IMR-90 (cell line): ENCODE measurements at regions not wholly inside any gene's neighbourhood (a gene's known extent, or its start where the extent isn't known, plus 50 kb on each side); places are given as distances from the start of the nearest gene placed in this dataset.

Experiments
- ATAC-seq: fragments of 200-7000 bp; cut with Tn5 transposase; 2 replicates; pipeline ENCODE4 v1.9.1; 2020; ENCODE audit warnings: low read depth, mild to moderate bottlenecking, moderate library complexity
- BruUV-seq: library from RNA; stranded (reverse); fragments of 400-500 nt; replicated peaks from 2 replicates; lab custom pipeline; 2021; lab: Mats Ljungman, UMichigan
- CTCF ChIA-PET: fragments of 300-600 bp; formaldehyde crosslinking; extraction: SDS; loops from one replicate; lab custom pipeline; 2021; ENCODE audit warnings: antibody characterized with exemption; lab: Yijun Ruan, JAX
- POLR2A ChIA-PET: fragments of 300-600 bp; sonication (Branson Sonifier 250); formaldehyde crosslinking; loops from one replicate; lab custom pipeline; 2022; ENCODE audit warnings: antibody characterized with exemption; ENCODE audit not compliant: unreplicated experiment; lab: Charles Lee
- DNase-seq: peaks from one replicate; pipeline ENCODE4 v3.0.0; 2013
- H2AFZ ChIP-seq: replicated peaks from 2 replicates; pipeline ENCODE3; 2013; ENCODE audit warnings: low read length, mild to moderate bottlenecking; ENCODE audit not compliant: poor library complexity
- H2AK5ac ChIP-seq: 2 replicates; pipeline ENCODE4 v1.6.1; 2013; ENCODE audit warnings: low read depth, low read length, inconsistent platforms
- H2AK9ac ChIP-seq: replicated peaks from 2 replicates; pipeline ENCODE3; 2013; ENCODE audit warnings: mild to moderate bottlenecking, low read depth, low read length, moderate library complexity; ENCODE audit not compliant: poor library complexity
- H2BK120ac ChIP-seq: 2 replicates; pipeline ENCODE4 v1.6.1; 2013; ENCODE audit warnings: low read depth, low read length, inconsistent platforms
- H2BK15ac ChIP-seq: 3 replicates; pipeline ENCODE4 v1.6.1; 2013; ENCODE audit warnings: low read depth, low read length, inconsistent platforms
- H2BK20ac ChIP-seq: 2 replicates; pipeline ENCODE4 v1.6.1; 2013; ENCODE audit warnings: low read depth, mild to moderate bottlenecking, inconsistent platforms, low read length, moderate library complexity
- H2BK5ac ChIP-seq: 2 replicates; pipeline ENCODE4 v1.6.1; 2013; ENCODE audit warnings: mild to moderate bottlenecking, low read depth, low read length, inconsistent platforms; ENCODE audit not compliant: poor library complexity, severe bottlenecking
- H3K14ac ChIP-seq: replicated peaks from 2 replicates; pipeline ENCODE4 v1.6.1; 2013; ENCODE audit warnings: low read depth, low read length, inconsistent platforms
- H3K18ac ChIP-seq: 2 replicates; pipeline ENCODE4 v1.6.1; 2013; ENCODE audit warnings: low read depth, low read length, control low read depth
- H3K23ac ChIP-seq: 2 replicates; pipeline ENCODE4 v1.6.1; 2013; ENCODE audit warnings: low read depth, low read length, inconsistent platforms
- H3K27ac ChIP-seq: 2 replicates; pipeline ENCODE4 v1.5.1; 2013; ENCODE audit warnings: mild to moderate bottlenecking, control low read depth, low read length; ENCODE audit not compliant: insufficient read depth
- H3K27me3 ChIP-seq: 2 replicates; pipeline ENCODE4 v1.6.1; 2013; ENCODE audit warnings: low read length; ENCODE audit not compliant: control insufficient read depth, insufficient read depth
- H3K36me3 ChIP-seq: 2 replicates; pipeline ENCODE4 v1.6.1; 2013; ENCODE audit warnings: low read length, mixed read lengths; ENCODE audit not compliant: control insufficient read depth, insufficient read depth
- H3K4ac ChIP-seq: 2 replicates; pipeline ENCODE4 v1.6.1; 2013; ENCODE audit warnings: low read depth, low read length, inconsistent platforms
- H3K4me1 ChIP-seq: 2 replicates; pipeline ENCODE4 v1.6.1; 2013; ENCODE audit warnings: low read length, mixed read lengths; ENCODE audit not compliant: control insufficient read depth, insufficient read depth
- H3K4me2 ChIP-seq: 2 replicates; pipeline ENCODE4 v1.6.1; 2013; ENCODE audit warnings: low read depth, mild to moderate bottlenecking, control low read depth, low read length, moderate library complexity
- H3K4me3 ChIP-seq: 2 replicates; pipeline ENCODE4 v1.5.1; 2013; ENCODE audit warnings: low read depth, mild to moderate bottlenecking, control low read depth, low read length, moderate library complexity; ENCODE audit not compliant: insufficient read depth
- H3K56ac ChIP-seq: 2 replicates; pipeline ENCODE4 v1.6.1; 2013; ENCODE audit warnings: low read length, inconsistent platforms; ENCODE audit not compliant: insufficient read depth; ENCODE audit errors: extremely low read depth
- H3K79me1 ChIP-seq, 2 experiments: 2 replicates each; pipeline ENCODE4 v1.6.1; 2013; ENCODE audit warnings: low read length in 2 of 2, inconsistent platforms in 1 of 2, low read depth in 1 of 2
- H3K9ac ChIP-seq: 2 replicates; pipeline ENCODE4 v1.6.1; 2013; ENCODE audit warnings: low read depth, low read length, control low read depth
- H3K9me1 ChIP-seq: 2 replicates; pipeline ENCODE4 v1.6.1; 2013; ENCODE audit warnings: low read length, inconsistent platforms; ENCODE audit not compliant: insufficient read depth
- H3K9me3 ChIP-seq: 2 replicates; pipeline ENCODE4 v1.6.1; 2013; ENCODE audit warnings: low read length; ENCODE audit not compliant: control insufficient read depth, insufficient read depth
- H4K20me1 ChIP-seq: 2 replicates; pipeline ENCODE4 v1.6.1; 2013; ENCODE audit warnings: low read length, inconsistent platforms; ENCODE audit not compliant: insufficient read depth
- H4K5ac ChIP-seq: 2 replicates; pipeline ENCODE4 v1.6.1; 2013; ENCODE audit warnings: mild to moderate bottlenecking, low read depth, low read length, control low read depth
- H4K8ac ChIP-seq, 2 experiments: 2 replicates each; pipeline ENCODE4 v1.6.1; 2013; ENCODE audit warnings: low read depth in 2 of 2, low read length in 2 of 2, control low read depth in 1 of 2, inconsistent platforms in 1 of 2
- H4K91ac ChIP-seq: 2 replicates; pipeline ENCODE4 v1.6.1; 2013; ENCODE audit warnings: low read depth, low read length, inconsistent platforms; ENCODE audit not compliant: insufficient read depth
- CEBPB ChIP-seq: IDR thresholded peaks from 2 replicates; pipeline ENCODE4 v1.6.1; 2012; ENCODE audit warnings: low read depth, low read length, improper control_type of control experiment
- FOS ChIP-seq: fragments of 150-350 bp; IDR thresholded peaks from 2 replicates; pipeline ENCODE4 v1.6.1; 2016; ENCODE audit warnings: low read depth, low read length
- MAZ ChIP-seq: IDR thresholded peaks from 2 replicates; pipeline ENCODE4 v1.6.1; 2012; ENCODE audit warnings: low read depth, mild to moderate bottlenecking, low read length, improper control_type of control experiment, moderate library complexity, borderline replicate concordance
- RAD21 ChIP-seq: IDR thresholded peaks from 2 replicates; pipeline ENCODE4 v1.6.1; 2012; ENCODE audit warnings: low read length, improper control_type of control experiment
- WGBS, 2 experiments: methylation state at CpG; one replicate each; pipeline versions ENCODE4 v1.1.5 to v1.1.7; 2013; ENCODE audit warnings: missing lambda C conversion rate in 2 of 2; ENCODE audit not compliant: insufficient read length in 1 of 2; ENCODE audit errors: extremely low coverage in 2 of 2; 5-methylcytosine and 5-hydroxymethylcytosine counted together
- dilution Hi-C: fragments of 300-500 bp; cut with HindIII; formaldehyde crosslinking; loops from one replicate; pipeline ENCODE4 v1.14.3; 2018; ENCODE audit warnings: low sequenced_read_pairs; ENCODE audit not compliant: unreplicated experiment
- in situ Hi-C: fragments of 300-500 bp; cut with MboI; formaldehyde crosslinking; loops from 3 replicates; pipeline ENCODE4 v1.14.3; 2019; ENCODE audit warnings: low sequenced_read_pairs, inconsistent platforms, mixed read lengths
- intact Hi-C: fragments of 100-400 bp; cut with micrococcal nuclease; formaldehyde crosslinking; loops from 2 replicates; pipeline ENCODE4 v1.10.0; 2022

GRCh38 chr11:13862845-13863392 lies 99.6 kb upstream of the SPON1 start:
- H2BK5ac ChIP-seq: no peak overlapping the region
- no peak overlapping the region for H4K5ac ChIP-seq
- in situ Hi-C loops (no loop called here), dilution Hi-C loops (no loop called here), intact Hi-C loops (no loop called here)
- H3K36me3 ChIP-seq: no peaks in the 10 kb centered on the region
- H3K4ac ChIP-seq: no peak overlapping the region
- TF ChIP-seq MAZ (no peak), CEBPB (peak; percentile 13; the same call in 1 of the 2 replicates), FOS (no peak), RAD21 (no peak)
- no peak overlapping the region for H2AK9ac ChIP-seq
- no peaks in the 10 kb centered on the region for H4K20me1 ChIP-seq
- no peak overlapping the region for H2AK5ac ChIP-seq
- H2AFZ ChIP-seq: no peak overlapping the region
- H3K4me3 ChIP-seq: no peak overlapping the region
- no peak overlapping the region for H3K56ac ChIP-seq
- 40% methylated on average over 1 of the region's 3 CpGs; no CpG with 5 or more reads in 1 of the 2 experiments for WGBS, 2 experiments
- H3K9ac ChIP-seq: no peak overlapping the region
- ChIA-PET POLR2A (no interaction called here), CTCF (no interaction called here)
- H4K8ac ChIP-seq: no peak overlapping the region
- no peak overlapping the region for H2BK15ac ChIP-seq
- H3K9me3 ChIP-seq: no peaks in the 10 kb centered on the region
- H3K18ac ChIP-seq: no peak overlapping the region
- DNase-seq: no peak
- H4K91ac ChIP-seq: no peak overlapping the region
- no TSS peak for BruUV-seq
- H2BK120ac ChIP-seq: no peak overlapping the region
- H3K27me3 ChIP-seq: no peaks in the 10 kb centered on the region
- H3K27ac ChIP-seq: no peak overlapping the region
- no peaks in the 10 kb centered on the region for H3K4me1 ChIP-seq
- no peak overlapping the region for H2BK20ac ChIP-seq
- H3K14ac ChIP-seq: no peak overlapping the region
- ATAC-seq: no peak
- H3K4me2 ChIP-seq: no peak overlapping the region
- H3K79me1 ChIP-seq: no peaks in the 10 kb centered on the region
- no peak overlapping the region for H3K23ac ChIP-seq
- no peaks in the 10 kb centered on the region for H3K9me1 ChIP-seq
